NB4 (cell line): ENCODE measurements at regions not wholly inside any gene's neighbourhood (a gene's known extent, or its start where the extent isn't known, plus 50 kb on each side); places are given as distances from the start of the nearest gene placed in this dataset.

ENCODE experiments used
- CTCF ChIP-seq: IDR thresholded peaks from one replicate; pipeline ENCODE4 v1.5.1; 2012; ENCODE audit warnings: low read depth, low read length
- MYC ChIP-seq: IDR thresholded peaks from 2 replicates; pipeline ENCODE4 v1.6.1; 2011; ENCODE audit warnings: low read depth, low read length
- POLR2A ChIP-seq: IDR thresholded peaks from 2 replicates; pipeline ENCODE4 v1.6.1; 2011; ENCODE audit warnings: mild to moderate bottlenecking; ENCODE audit not compliant: insufficient read length; ENCODE audit errors: extremely low read depth

GRCh38 chr7:24010495-24010894 is 273.5 kb upstream of the NPY start:
- no peak for TF ChIP-seq CTCF
- no peak for TF ChIP-seq POLR2A
- TF ChIP-seq MYC = no peak
